Breast epithelium (tissue), 4 donors: ENCODE measurements at regions not wholly inside any gene's neighbourhood (a gene's known extent, or its start where the extent isn't known, plus 50 kb on each side); places are given as distances from the start of the nearest gene placed in this dataset.

Source experiments
- DNase-seq, 2 donors: peaks; one replicate each; pipeline ENCODE4 v3.0.0-alpha.2; 2019; ENCODE audit warnings: low spot score in 2 of 2
- H3K27ac ChIP-seq, 2 donors: fragments of 200-600 bp; sonication (generic) in 1 of 2; one replicate each; pipeline ENCODE4 v1.5.1; 2016 to 2019; ENCODE audit warnings: mild to moderate bottlenecking in 1 of 2
- H3K27me3 ChIP-seq, 2 donors: fragments of 200-600 bp; sonication (generic) in 1 of 2; one replicate each; pipeline versions ENCODE4 v1.5.1 to v1.6.0; 2017 to 2019; ENCODE audit warnings: control low read depth in 1 of 2, mild to moderate bottlenecking in 1 of 2
- H3K36me3 ChIP-seq: fragments of 200-600 bp; one replicate; pipeline ENCODE4 v1.5.1; 2019
- H3K4me1 ChIP-seq, 2 donors: fragments of 200-600 bp; sonication (generic); one replicate each; pipeline ENCODE4 v1.5.1; 2016 to 2019; ENCODE audit warnings: control low read depth in 1 of 2
- H3K4me3 ChIP-seq, 3 donors: fragments of 200-600 bp; sonication (generic); 1 replicate in 2 of 3; 2 replicates in 1 of 3; pipeline ENCODE4 v1.5.1; 2016 to 2019; ENCODE audit warnings: mild to moderate bottlenecking in 3 of 3, moderate library complexity in 2 of 3
- H3K9me3 ChIP-seq, 2 donors: fragments of 200-600 bp; sonication (generic) in 1 of 2; one replicate each; pipeline ENCODE4 v1.5.1; 2016 to 2019; ENCODE audit warnings: control low read depth in 1 of 2
- POLR2A ChIP-seq: fragments of 450-650 bp; IDR thresholded peaks from one replicate; pipeline ENCODE4 v1.6.1; 2016; ENCODE audit warnings: antibody characterized with exemption, mild to moderate bottlenecking, moderate library complexity
- POLR2AphosphoS5 ChIP-seq, 3 donors: sonication (generic); formaldehyde crosslinking; IDR thresholded peaks; one replicate each; pipeline ENCODE4 v1.6.1; 2017; ENCODE audit warnings: antibody characterized with exemption in 3 of 3
- intact Hi-C: fragments of 100-400 bp; cut with DNase I; formaldehyde crosslinking; loops from one replicate; pipeline ENCODE4 v1.15.1; 2023; ENCODE audit warnings: low total_unique reads
- TF ChIP-seq, protein P1 (sequence below), 3 donors: fragments of 450-650 bp; IDR thresholded peaks; one replicate each; pipeline ENCODE4 v1.5.1; 2016 to 2017; ENCODE audit warnings: antibody characterized with exemption in 3 of 3, mild to moderate bottlenecking in 3 of 3, moderate library complexity in 3 of 3

DNA sequence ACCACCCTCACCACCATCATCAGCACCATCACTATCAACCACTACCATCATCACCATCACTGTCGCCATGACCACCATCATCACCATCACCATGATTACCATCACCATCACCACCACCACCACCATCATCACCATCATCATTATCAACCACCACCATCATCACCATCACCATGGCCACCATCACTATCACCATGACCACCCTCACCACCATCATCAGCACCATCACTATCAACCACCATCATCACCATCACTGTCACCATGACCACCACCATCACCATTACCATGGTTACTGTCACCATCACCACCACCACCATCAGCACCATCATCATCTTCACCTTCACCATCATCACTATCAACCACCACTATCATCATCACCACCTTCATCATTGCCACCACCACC, 183.4 kb downstream of the SHANK2 start:
- intact Hi-C loops, result no loop called here
- TF ChIP-seq, protein P1, sequence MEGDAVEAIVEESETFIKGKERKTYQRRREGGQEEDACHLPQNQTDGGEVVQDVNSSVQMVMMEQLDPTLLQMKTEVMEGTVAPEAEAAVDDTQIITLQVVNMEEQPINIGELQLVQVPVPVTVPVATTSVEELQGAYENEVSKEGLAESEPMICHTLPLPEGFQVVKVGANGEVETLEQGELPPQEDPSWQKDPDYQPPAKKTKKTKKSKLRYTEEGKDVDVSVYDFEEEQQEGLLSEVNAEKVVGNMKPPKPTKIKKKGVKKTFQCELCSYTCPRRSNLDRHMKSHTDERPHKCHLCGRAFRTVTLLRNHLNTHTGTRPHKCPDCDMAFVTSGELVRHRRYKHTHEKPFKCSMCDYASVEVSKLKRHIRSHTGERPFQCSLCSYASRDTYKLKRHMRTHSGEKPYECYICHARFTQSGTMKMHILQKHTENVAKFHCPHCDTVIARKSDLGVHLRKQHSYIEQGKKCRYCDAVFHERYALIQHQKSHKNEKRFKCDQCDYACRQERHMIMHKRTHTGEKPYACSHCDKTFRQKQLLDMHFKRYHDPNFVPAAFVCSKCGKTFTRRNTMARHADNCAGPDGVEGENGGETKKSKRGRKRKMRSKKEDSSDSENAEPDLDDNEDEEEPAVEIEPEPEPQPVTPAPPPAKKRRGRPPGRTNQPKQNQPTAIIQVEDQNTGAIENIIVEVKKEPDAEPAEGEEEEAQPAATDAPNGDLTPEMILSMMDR (IDR thresholded peaks at IDR 0.05), result no peak
- TF ChIP-seq POLR2AphosphoS5 (IDR thresholded peaks at IDR 0.05) (no peak), POLR2A (no peak)
- H3K27ac ChIP-seq, result no peak overlapping the region
- no peak for DNase-seq
- H3K36me3 ChIP-seq, result no peaks in the 10 kb centered on the region
- no peaks in the 10 kb centered on the region for H3K27me3 ChIP-seq
- H3K4me1 ChIP-seq, result no peaks in the 10 kb centered on the region
- no peaks in the 10 kb centered on the region for H3K9me3 ChIP-seq
- H3K4me3 ChIP-seq, result no peak overlapping the region

DNA sequence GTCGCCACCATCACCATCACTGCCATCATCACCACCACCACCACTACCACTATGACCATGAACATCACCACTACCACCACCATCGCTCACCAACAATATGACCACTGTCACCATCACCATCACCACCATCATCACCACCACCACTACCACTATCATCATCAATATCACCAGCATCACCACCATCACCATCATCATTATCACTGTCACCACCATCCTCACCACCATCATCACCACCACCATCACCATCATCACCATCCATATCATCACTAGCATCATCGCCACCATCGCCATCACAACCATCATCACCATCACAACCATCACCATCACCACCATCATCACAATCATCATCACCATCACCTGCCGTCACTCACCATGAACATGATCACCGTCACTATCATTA, 184.6 kb downstream of the SHANK2 start:
- Histone ChIP-seq H3K4me1 (no peaks in the 10 kb centered on the region), H3K27ac (no peak overlapping the region), H3K36me3 (no peaks in the 10 kb centered on the region), H3K9me3 (no peaks in the 10 kb centered on the region), H3K4me3 (no peak overlapping the region), H3K27me3 (no peaks in the 10 kb centered on the region)
- intact Hi-C loops, result no loop called here
- TF ChIP-seq, protein P1 (IDR thresholded peaks at IDR 0.05), result no peak
- no peak for TF ChIP-seq POLR2AphosphoS5 (IDR thresholded peaks at IDR 0.05)
- TF ChIP-seq POLR2A, result no peak
- DNase-seq, result no peak

DNA sequence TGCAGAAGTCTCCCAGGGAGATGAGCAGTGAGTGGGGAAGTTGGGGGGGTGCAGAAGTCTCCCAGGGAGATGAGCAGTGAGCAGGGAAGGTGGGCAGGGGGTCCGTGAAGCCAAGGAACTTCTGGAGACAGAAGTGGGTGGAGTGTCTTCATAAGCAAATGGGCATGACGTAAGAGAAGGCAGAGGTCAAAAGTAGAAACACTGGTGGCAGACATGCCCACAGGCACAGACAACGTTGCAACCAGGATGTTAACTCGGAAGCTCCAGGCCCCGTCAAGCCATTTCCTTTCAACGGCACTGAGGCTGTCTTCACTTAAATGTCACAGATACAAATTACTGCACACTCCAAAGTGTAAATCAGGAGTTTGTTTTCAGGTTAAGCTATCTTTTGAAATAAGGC, 186.1 kb downstream of the SHANK2 start:
- H3K27ac ChIP-seq, result no peak overlapping the region
- no peaks in the 10 kb centered on the region for H3K36me3 ChIP-seq
- H3K27me3 ChIP-seq, result peaks cover 0 to 2% of the 10 kb centered on the region in 2 donors
- H3K4me1 ChIP-seq, result no peaks in the 10 kb centered on the region
- intact Hi-C loops, result no loop called here
- DNase-seq, result no peak
- no peak overlapping the region for H3K4me3 ChIP-seq
- no peaks in the 10 kb centered on the region for H3K9me3 ChIP-seq
- TF ChIP-seq, protein P1 (IDR thresholded peaks at IDR 0.05), result no peak
- TF ChIP-seq POLR2A, result no peak

DNA sequence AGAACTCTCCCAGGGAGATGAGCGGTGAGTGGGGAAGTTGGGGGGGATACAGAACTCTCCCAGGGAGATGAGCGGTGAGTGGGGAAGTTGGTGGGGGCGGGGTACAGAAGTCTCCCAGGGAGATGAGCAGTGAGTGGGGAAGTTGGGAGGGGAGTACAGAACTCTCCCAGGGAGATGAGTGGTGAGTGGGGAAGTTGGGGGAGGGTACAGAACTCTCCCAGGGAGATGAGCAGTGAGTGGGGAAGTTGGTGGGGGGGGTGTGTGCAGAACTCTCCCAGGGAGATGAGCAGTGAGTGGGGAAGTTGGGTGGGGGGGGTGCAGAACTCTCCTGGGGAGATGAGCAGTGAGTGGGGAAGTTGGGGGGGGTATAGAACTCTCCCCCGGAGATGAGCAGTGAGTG, 186.5 kb downstream of the SHANK2 start:
- H3K27ac ChIP-seq, result no peak overlapping the region
- no peak overlapping the region for H3K4me3 ChIP-seq
- no peak for TF ChIP-seq POLR2AphosphoS5 (IDR thresholded peaks at IDR 0.05)
- no peak for TF ChIP-seq POLR2A
- TF ChIP-seq, protein P1 (IDR thresholded peaks at IDR 0.05), result no peak
- no peak for DNase-seq
- H3K9me3 ChIP-seq, result no peaks in the 10 kb centered on the region
- no peaks in the 10 kb centered on the region for H3K36me3 ChIP-seq
- peaks cover 0 to 4% of the 10 kb centered on the region in 2 donors for H3K27me3 ChIP-seq
- no peaks in the 10 kb centered on the region for H3K4me1 ChIP-seq
- intact Hi-C loops, result no loop called here

DNA sequence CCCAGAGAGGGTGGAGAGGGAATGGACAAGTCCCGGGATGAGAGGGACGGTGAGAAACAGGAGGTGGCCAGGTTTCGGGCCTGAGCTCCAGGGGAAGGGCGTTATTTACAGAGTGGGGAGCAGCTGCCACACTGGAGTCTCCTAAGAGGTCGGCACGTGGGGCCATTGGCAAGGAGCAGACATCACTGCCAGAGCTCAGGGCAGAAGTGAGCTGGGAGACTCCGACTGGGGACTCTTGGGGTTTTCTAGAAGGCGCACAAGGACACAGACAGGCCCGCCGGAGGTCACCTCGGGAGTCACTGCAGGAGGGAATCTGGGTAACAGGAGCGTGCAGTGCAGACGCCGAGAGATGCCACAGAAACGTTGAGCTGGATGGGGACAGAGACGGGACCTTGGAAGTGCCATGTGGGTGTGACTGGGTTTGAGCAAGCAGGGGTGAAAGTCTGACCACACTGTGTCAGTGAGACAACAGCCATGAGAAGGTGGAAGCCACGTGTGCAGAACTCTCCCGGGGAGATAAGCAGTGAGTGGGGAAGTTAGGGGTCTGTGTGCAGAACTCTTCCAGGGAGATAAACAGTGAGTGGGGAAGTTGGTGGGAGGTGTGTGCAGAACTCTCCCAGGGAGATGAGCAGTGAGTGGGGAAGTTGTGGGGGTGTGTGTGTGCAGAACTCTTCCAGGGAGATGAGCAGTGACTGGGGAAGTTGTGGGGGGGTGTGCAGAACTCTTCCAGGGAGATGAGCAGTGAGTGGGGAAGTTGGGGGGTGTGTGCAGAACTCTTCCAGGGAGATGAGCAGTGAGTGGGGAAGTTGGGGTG, 187.5 kb downstream of the SHANK2 start:
- TF ChIP-seq, protein P1 (IDR thresholded peaks at IDR 0.05), result no peak
- TF ChIP-seq POLR2A, result no peak
- TF ChIP-seq POLR2AphosphoS5 (IDR thresholded peaks at IDR 0.05), result no peak

More for the DNA sequence above, 187.5 kb downstream of the SHANK2 start:
- Histone ChIP-seq H3K27me3 (peaks cover 0 to 4% of the 10 kb centered on the region in 2 donors), H3K9me3 (no peaks in the 10 kb centered on the region), H3K36me3 (no peaks in the 10 kb centered on the region), H3K27ac (no peak overlapping the region), H3K4me1 (no peaks in the 10 kb centered on the region), H3K4me3 (no peak overlapping the region)
- intact Hi-C loops, result no loop called here
- no peak for DNase-seq
